NCI-H526 treated with DMSO at 0.1 percent for 48 hours (cell line): ENCODE measurements at regions not wholly inside any gene's neighbourhood (a gene's known extent, or its start where the extent isn't known, plus 50 kb on each side); places are given as distances from the start of the nearest gene placed in this dataset.

Source experiments
- DNase-seq: peaks from one replicate; lab custom pipeline; 2025; lab: John Stamatoyannopoulos, UW

DNA sequence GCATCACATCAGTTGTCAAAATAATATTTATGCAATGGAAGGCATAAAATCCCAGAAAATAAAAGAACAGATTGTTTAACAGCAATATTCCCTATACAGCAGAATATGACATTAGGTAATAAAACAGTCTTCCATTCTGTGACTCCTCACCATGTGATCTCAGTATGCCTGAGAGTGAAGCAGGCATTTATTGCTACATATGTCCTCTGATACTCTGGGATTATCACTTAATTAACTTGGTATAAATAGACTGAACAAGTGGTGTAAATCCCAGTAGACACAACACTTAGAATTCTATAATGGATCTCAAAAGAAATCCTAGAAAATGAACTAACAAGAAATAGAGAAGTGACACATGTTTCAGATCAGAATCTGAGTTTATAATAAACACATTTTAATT is 841.3 kb downstream of the PDHA2 start:
- no peak for DNase-seq

- DNase-seq: no peak
These were observed 845.8 kb downstream of the PDHA2 start for GRCh38 chr4:96685691-96686090.

DNA sequence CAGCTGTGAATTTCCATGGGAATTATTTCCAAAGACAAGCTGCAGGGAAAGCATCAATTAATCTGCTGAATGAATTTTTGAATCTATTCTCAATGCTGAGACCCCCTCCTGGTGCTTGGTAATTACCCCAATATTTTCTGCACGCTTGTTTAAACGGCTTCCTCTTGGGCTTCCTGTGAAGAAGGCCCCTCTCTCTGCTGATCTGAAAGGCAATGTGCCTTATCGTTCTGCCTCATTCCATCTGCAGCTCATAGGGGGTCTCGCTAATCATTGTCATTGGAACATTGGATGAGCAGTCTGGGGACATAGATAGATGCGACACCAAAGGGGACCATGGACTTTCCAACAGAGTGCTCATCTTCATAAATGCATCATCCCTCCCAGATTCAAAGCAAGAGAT is 851.6 kb downstream of the PDHA2 start:
- DNase-seq: no peak

DNA sequence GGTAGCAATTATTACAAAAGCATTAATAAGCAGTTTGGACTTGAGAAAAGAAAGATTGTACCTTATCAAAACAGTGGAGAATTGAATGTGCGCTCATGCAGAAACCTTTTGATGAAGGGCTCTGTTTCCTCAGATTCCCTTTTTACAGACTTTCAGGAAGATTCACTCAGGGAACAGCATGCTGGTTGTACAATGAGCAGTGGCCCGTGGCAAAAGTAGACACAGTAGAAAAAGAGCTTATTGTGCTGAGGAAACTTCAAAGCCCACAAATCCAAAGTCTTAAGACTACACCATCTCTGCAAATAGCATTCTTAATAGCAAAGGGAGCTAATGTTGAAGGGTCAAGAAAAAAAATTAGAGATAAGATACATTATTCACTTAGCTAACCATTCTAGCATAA is 858.9 kb downstream of the PDHA2 start:
- DNase-seq: no peak

GRCh38 chr4:96703265-96703664 is 863.4 kb downstream of the PDHA2 start:
- DNase-seq: no peak

DNA sequence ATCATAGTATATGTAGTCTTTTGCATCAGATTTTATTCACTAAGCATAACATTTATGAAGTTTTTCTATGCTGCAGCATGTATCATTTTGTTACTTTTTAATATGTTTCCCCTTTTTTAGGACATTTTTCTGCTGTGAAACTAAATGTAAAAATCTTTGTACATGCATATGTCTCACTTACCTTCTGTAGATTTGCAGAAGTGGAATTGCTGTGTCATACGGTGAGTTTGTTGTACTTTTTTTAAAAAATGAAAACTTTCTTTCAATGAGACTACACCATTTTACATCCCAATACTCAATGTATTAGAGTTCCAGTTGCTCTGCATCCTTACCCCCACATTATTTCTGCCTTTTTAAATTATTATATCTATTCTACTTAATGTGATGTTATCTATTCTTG is 868.9 kb downstream of the PDHA2 start:
- no peak for DNase-seq

- DNase-seq: no peak
These were observed 873.5 kb downstream of the PDHA2 start for GRCh38 chr4:96713271-96713850.

DNA sequence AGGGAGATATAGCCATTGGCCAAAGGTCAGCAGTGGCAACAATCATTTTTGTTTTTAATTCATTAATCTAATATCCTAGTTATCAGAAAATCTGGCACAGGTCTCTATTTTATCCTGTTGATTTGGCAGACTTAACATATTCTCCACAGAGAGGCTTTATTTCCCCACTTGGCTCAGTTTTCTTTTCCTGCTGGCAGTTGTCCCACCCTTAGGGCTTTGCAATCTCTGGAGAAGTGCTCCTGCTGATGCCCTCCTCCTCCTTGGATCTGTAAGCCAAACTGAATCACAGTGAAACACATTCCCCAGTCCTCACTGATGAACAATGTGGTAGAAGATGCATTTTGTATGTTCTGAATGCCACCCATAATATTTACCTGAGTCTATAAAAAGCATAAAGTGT is 889.7 kb downstream of the PDHA2 start:
- DNase-seq: no peak

DNA sequence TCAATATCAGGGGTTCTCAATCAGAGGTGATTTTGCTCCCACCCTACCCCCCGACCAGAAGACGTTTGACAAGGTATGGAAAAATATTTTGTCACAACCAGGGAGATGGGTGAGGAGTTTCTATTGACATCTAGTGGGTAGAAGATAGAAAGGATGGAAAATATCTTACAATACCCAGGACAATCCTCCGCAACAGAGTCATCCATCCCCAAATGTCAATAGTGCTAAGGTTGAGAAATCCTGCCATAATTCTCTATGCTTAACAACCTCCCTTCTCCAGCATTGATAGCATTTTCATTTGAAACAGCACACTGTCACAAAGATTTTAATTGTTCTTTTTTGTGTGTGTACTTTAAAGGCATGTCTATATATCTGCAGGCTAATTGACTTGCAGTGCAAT is 890.5 kb downstream of the PDHA2 start:
- DNase-seq: no peak

DNA sequence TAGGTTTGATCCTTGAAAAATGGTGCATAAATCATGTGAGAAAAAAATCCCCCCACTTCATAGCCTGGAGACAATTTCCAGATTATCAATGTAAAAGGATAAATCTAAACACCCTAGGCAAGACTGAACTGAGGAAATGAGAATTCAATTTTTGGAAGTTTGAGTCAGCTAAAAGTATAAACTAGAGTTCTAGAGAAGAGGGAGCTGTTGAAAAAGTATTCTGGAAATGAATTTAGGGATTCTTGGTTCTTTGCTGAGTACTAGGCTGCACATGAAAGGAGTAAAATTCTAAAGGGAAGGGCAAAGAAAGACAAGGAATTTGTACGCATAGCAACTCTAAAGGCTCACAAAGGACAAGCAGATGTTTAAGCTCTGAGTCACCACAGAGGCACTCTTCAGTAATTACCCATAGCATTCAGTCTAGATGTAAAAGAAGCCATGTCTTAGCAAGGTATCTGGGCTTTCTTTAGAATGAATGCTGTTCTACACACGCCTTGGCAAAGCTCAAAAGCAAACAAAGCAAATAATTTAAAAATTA is 896.5 kb downstream of the PDHA2 start:
- no peak for DNase-seq

GRCh38 chr4:96739101-96739500 is 899.2 kb downstream of the PDHA2 start:
- DNase-seq: no peak

DNA sequence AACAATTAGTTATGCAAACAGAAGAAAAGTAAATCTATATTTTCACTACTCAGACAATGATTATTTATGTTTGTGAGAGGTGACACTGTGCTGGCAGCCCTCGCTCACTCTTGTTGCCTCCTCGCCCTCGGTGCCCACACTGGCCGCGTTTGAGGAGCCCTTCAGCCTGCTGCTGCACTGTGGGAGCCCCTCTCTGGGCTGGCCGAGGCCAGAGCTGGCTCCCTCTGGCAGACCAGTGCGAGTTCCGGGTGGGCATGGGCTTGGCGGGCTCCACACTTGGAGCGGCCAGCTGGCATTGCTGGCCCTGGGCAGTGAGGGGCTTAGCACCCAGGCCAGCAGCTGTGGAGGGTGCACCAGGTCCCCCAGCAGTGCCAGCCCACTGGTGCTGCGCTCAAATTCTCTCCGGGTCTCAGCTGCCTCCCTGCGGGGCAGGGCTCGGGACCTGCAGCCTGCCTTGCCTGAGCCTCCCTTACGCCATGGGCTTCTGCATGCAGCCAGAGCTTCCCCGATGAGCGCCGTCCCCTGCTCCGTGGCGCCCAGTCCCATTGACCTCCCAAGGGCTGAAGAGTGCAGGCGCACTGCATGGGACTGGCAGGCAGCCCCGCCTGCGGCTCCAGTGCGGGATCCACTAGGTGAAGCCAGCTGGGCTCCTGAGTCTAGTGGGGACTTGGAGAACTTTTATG is 902.6 kb downstream of the PDHA2 start:
- DNase-seq: no peak

GRCh38 chr4:96744676-96745075 is 904.8 kb downstream of the PDHA2 start:
- DNase-seq: no peak

- no peak for DNase-seq
These were observed 913.3 kb downstream of the PDHA2 start for GRCh38 chr4:96753216-96753615.

DNA sequence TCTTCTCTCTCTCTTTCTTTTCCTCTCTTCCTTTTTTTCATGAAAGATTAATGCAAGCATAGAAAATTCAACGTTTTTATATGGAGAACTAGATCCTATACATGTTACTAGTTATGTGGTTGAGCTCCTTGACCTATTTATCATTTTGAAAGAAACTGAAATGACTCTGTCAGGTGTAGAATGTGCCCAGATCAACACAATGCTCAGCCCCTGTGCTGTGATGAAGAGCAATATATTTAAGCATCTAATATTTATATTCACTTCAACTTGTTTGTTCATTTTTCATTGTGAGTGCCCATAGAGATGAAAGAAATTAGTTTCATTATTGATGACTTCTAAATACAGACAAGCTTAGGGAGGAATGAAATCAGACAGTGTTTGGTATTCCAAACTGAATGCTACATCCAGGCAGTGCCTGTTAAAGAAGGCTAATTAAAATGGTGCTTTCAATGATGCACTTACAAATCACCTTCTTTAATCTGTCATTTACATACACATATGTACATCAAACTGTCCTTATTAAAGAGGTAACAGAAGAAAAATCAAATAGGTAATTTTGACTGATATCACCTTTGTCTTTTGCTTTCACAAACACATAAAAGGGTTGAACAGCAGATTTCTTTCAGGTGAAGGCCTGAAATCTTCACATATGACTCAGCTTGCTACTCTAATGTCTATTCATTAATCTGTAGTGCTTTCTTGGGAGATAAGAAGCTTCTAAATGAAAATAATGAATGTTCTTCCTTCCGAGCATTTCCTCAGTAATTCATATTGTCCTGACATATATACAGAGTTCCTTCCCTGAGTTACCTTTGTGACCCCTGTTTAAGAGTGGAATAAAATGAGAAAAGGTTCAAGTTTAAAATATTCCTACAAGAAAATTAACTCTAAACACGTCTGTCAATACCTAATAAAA is 915.9 kb downstream of the PDHA2 start:
- DNase-seq: no peak

DNA sequence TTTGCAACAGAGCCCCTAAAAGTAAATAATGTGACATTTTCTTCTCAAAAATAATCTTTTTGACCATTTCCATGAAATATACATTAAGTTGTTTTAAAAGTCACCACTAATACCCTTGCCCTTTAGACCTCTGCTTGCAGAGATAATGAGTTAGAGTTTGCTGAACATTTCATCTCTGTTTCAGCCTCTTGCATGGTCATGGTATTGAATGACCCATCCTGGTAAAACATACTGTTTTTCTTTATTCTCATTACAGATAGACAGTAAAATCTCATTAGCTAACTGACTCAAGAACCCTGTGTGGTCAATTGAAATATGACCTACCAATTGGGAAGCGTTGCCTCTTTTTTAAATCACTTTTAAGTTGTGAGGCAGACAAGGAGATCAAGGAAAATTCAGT is 916.7 kb downstream of the PDHA2 start:
- no peak for DNase-seq

- no peak for DNase-seq
These were observed 923.7 kb downstream of the PDHA2 start for GRCh38 chr4:96763546-96763945.

DNA sequence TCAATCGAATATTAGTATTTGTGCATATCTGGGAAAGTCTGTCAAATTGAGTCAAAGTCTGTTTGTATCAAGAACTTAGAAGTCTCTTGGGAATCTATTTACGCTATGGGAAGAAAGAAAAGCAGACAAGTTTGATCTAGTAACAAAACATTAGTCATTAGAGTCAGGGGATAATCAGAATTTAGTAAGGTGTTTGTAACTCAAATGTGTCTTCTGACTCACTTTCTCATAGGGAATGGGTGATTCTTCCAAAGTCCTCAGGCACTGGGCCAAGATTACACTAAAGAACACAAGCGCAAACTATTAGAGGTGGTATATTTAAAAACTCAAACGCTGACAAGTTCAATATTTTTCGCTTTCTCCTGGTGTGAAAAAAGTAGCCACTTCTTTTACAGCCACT is 926.5 kb downstream of the PDHA2 start:
- no peak for DNase-seq

DNA sequence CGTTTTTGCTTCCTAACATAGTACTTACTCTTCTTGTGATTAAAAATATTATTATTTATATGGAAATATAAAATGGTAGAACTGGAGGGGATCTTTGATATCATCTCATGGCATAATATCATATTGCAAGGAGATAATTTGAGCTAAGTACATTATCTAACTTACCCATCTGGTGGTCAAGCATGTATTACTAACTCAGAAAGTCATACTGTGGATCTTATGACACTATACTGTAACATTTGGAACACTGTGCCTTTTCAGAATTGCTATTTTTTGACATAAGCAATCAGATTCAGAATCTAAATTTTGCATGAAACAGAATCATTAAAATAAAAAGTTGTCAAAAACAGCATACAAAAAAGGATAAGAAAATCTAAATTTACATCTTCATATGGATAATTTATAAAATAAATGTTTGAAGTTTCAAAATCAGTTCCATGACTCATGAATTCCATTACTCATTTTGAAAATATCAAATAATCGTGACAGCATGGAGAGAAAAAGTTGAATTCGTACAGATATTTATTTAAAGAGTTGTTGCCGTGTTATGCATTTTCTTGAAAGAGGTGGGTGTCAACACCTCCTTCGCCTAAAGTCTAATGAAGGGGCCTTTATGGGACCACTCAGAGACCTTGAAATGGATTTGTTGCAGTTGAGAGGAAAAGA is 928.1 kb downstream of the PDHA2 start:
- no peak for DNase-seq

GRCh38 chr4:96775501-96775900 is 935.6 kb downstream of the PDHA2 start:
- no peak for DNase-seq

DNA sequence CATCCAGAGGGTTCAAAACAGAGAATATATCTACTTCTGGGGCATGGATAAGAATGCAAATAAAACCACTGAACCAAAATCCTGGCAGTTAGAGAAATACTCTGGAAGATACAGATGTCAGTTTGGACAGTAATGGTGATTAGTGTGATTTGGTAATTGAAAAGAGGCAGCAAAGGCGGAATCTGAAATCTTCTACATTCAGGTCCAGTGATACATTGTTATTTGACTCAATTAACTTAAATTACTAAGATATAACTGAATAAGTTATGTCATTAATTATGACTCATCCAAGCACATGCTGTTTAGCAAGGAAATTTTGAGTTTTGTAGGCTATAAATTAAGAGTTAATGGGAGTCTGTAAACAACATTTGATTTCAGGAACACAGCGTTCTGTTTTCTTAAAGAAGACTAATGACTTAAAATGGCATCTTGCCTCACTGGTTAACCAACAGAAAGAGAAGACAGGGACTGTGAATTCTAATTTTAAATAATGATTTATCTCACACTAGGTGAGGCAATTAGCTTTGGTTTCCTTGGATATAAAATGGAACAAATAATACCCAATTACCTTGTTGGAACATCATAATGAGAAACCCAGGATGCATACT is 937.1 kb downstream of the PDHA2 start:
- no peak for DNase-seq

- DNase-seq: no peak
These were observed 944.4 kb downstream of the PDHA2 start for GRCh38 chr4:96784336-96784735.
